DND-41 (cell line): ENCODE measurements at regions not wholly inside any gene's neighbourhood (a gene's known extent, or its start where the extent isn't known, plus 50 kb on each side); places are given as distances from the start of the nearest gene placed in this dataset.

Experiments used
- ATAC-seq: fragments of 200-7000 bp; cut with Tn5 transposase; 3 replicates; pipeline ENCODE4 v1.9.1; 2021; ENCODE audit warnings: low read depth; ENCODE audit not compliant: insufficient read depth
- DNase-seq: peaks from one replicate; pipeline ENCODE4 v3.0.0-alpha.2; 2020
- H2AFZ ChIP-seq: 2 replicates; pipeline ENCODE4 v1.6.0; 2012; ENCODE audit warnings: low read depth, low read length
- H3K27ac ChIP-seq: 2 replicates; pipeline ENCODE4 v1.5.1; 2012; ENCODE audit warnings: low read length, inconsistent platforms
- H3K27me3 ChIP-seq: fragments of 200-600 bp; sonication (generic); 2 replicates; pipeline ENCODE4 v1.6.0; 2012; ENCODE audit warnings: low read length, mild to moderate bottlenecking, inconsistent platforms; ENCODE audit not compliant: insufficient read depth, poor library complexity
- H3K36me3 ChIP-seq: 2 replicates; pipeline ENCODE4 v1.5.1; 2012; ENCODE audit warnings: low read length, inconsistent platforms; ENCODE audit not compliant: insufficient read depth
- H3K4me1 ChIP-seq: 2 replicates; pipeline ENCODE4 v1.5.1; 2012; ENCODE audit warnings: mild to moderate bottlenecking, low read length; ENCODE audit not compliant: insufficient read depth
- H3K4me2 ChIP-seq: 2 replicates; pipeline ENCODE4 v1.6.0; 2012; ENCODE audit warnings: mild to moderate bottlenecking, moderate library complexity, low read length, inconsistent platforms; ENCODE audit not compliant: insufficient read depth
- H3K4me3 ChIP-seq, 2 experiments: fragments of 200-600 bp in 1 of 2; shearing (Covaris generic) in 1 of 2; 2 replicates each; pipeline ENCODE4 v1.5.1; 2012 to 2016; ENCODE audit warnings: inconsistent platforms in 2 of 2, low read length in 2 of 2, mild to moderate bottlenecking in 2 of 2, low read depth in 1 of 2, moderate library complexity in 1 of 2
- H3K79me2 ChIP-seq: 2 replicates; pipeline ENCODE4 v1.6.0; 2012; ENCODE audit warnings: low read length, inconsistent platforms; ENCODE audit not compliant: insufficient read depth
- H3K9ac ChIP-seq: 2 replicates; pipeline ENCODE4 v1.6.0; 2012; ENCODE audit warnings: low read depth, mild to moderate bottlenecking, inconsistent platforms, low read length, moderate library complexity
- H3K9me3 ChIP-seq: 2 replicates; pipeline ENCODE4 v1.5.1; 2012; ENCODE audit warnings: low read length, moderate library complexity, mild to moderate bottlenecking, inconsistent platforms; ENCODE audit not compliant: insufficient read depth, severe bottlenecking
- H4K20me1 ChIP-seq: 2 replicates; pipeline ENCODE4 v1.6.0; 2012; ENCODE audit warnings: low read length; ENCODE audit not compliant: insufficient read depth
- EZH2 ChIP-seq: IDR thresholded peaks from 3 replicates; pipeline ENCODE4 v1.6.1; 2012; ENCODE audit warnings: borderline replicate concordance, low read depth, mild to moderate bottlenecking, moderate library complexity, low read length, inconsistent platforms; ENCODE audit not compliant: severe bottlenecking
- TF ChIP-seq, protein P1 (sequence below): IDR thresholded peaks from 2 replicates; pipeline ENCODE4 v1.5.1; 2012; ENCODE audit warnings: borderline replicate concordance, low read length, moderate library complexity, mild to moderate bottlenecking; ENCODE audit not compliant: poor library complexity, severe bottlenecking; ENCODE audit errors: extremely low read depth

- no peak overlapping the region for H3K27ac ChIP-seq
- H3K27me3 ChIP-seq: no peaks in the 10 kb centered on the region
- no peak overlapping the region for H3K4me3 ChIP-seq
- TF ChIP-seq, protein P1, sequence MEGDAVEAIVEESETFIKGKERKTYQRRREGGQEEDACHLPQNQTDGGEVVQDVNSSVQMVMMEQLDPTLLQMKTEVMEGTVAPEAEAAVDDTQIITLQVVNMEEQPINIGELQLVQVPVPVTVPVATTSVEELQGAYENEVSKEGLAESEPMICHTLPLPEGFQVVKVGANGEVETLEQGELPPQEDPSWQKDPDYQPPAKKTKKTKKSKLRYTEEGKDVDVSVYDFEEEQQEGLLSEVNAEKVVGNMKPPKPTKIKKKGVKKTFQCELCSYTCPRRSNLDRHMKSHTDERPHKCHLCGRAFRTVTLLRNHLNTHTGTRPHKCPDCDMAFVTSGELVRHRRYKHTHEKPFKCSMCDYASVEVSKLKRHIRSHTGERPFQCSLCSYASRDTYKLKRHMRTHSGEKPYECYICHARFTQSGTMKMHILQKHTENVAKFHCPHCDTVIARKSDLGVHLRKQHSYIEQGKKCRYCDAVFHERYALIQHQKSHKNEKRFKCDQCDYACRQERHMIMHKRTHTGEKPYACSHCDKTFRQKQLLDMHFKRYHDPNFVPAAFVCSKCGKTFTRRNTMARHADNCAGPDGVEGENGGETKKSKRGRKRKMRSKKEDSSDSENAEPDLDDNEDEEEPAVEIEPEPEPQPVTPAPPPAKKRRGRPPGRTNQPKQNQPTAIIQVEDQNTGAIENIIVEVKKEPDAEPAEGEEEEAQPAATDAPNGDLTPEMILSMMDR: no peak
- TF ChIP-seq EZH2: no peak
- H3K36me3 ChIP-seq: no peaks in the 10 kb centered on the region
- H3K9me3 ChIP-seq: no peaks in the 10 kb centered on the region
- H2AFZ ChIP-seq: no peak overlapping the region
- DNase-seq (no peak), ATAC-seq (no peak)
- H3K4me1 ChIP-seq: no peaks in the 10 kb centered on the region
- no peaks in the 10 kb centered on the region for H3K79me2 ChIP-seq
- H4K20me1 ChIP-seq: no peaks in the 10 kb centered on the region
- no peak overlapping the region for H3K4me2 ChIP-seq
- H3K9ac ChIP-seq: no peak overlapping the region
Measured at GRCh38 chr5:39880985-39881384, 456.2 kb upstream of the DAB2 start.

- Histone ChIP-seq H3K4me1 (no peaks in the 10 kb centered on the region), H3K27ac (no peak overlapping the region), H4K20me1 (no peaks in the 10 kb centered on the region), H3K9ac (no peak overlapping the region), H2AFZ (no peak overlapping the region), H3K9me3 (no peaks in the 10 kb centered on the region), H3K4me2 (no peak overlapping the region), H3K79me2 (no peaks in the 10 kb centered on the region), H3K27me3 (no peaks in the 10 kb centered on the region), H3K4me3 (no peak overlapping the region), H3K36me3 (no peaks in the 10 kb centered on the region)
- TF ChIP-seq EZH2: no peak
- TF ChIP-seq, protein P1: no peak
- DNase-seq (no peak), ATAC-seq (no peak)
Measured at GRCh38 chr5:39877479-39877878, 452.7 kb upstream of the DAB2 start.

GRCh38 chr5:39876146-39876545 is 451.4 kb upstream of the DAB2 start:
- Histone ChIP-seq H3K4me3 (no peak overlapping the region), H3K27ac (no peak overlapping the region), H3K79me2 (no peaks in the 10 kb centered on the region), H3K4me1 (no peaks in the 10 kb centered on the region), H3K27me3 (no peaks in the 10 kb centered on the region), H3K36me3 (no peaks in the 10 kb centered on the region), H3K9me3 (peaks cover 3% of the 10 kb centered on the region), H2AFZ (no peak overlapping the region), H3K4me2 (no peak overlapping the region), H3K9ac (no peak overlapping the region), H4K20me1 (no peaks in the 10 kb centered on the region)
- TF ChIP-seq EZH2: no peak
- TF ChIP-seq, protein P1: no peak
- no peak for DNase-seq
- ATAC-seq: no peak

DNA sequence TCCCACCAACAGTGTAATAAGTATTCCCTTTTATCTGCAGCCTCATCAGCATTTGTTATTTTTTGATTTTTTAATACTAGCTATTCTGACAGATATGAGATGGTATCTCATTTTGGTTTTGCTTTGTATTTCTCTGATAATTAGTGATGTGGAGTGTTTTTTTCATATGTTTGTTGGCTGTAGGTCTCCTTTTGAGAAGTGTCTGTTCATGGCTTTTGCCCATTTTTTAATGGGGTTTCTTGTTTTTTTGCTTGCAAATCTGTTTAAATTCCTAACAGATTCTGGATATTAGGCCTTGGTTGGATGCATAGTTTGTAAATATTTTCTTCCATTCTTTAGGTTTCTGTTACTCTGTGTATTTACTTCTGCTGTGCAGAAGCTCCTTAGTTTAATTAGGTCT is 445.4 kb upstream of the DAB2 start:
- no peak overlapping the region for H3K27ac ChIP-seq
- H4K20me1 ChIP-seq: no peaks in the 10 kb centered on the region

More for the DNA sequence above, 445.4 kb upstream of the DAB2 start:
- H3K9ac ChIP-seq: no peak overlapping the region
- no peak for DNase-seq
- no peaks in the 10 kb centered on the region for H3K4me1 ChIP-seq
- no peak overlapping the region for H2AFZ ChIP-seq
- no peaks in the 10 kb centered on the region for H3K36me3 ChIP-seq
- H3K4me2 ChIP-seq: no peak overlapping the region
- no peak overlapping the region for H3K4me3 ChIP-seq
- H3K27me3 ChIP-seq: no peaks in the 10 kb centered on the region
- H3K9me3 ChIP-seq: peaks cover 5% of the 10 kb centered on the region
- ATAC-seq: no peak
- no peak for TF ChIP-seq EZH2
- TF ChIP-seq, protein P1: no peak
- no peaks in the 10 kb centered on the region for H3K79me2 ChIP-seq
